GM12892 (cell line): ENCODE measurements at regions not wholly inside any gene's neighbourhood (a gene's known extent, or its start where the extent isn't known, plus 50 kb on each side); places are given as distances from the start of the nearest gene placed in this dataset.

Source experiments
- DNase-seq: peaks from one replicate; pipeline ENCODE4 v3.0.0; 2011; ENCODE audit not compliant: insufficient read length
- FAIRE-seq: peaks from 2 replicates; lab custom pipeline; 2011; peaks lifted over from hg19 to GRCh38; lab: Jason Lieb, UNC
- POLR2A ChIP-seq: IDR thresholded peaks from 2 replicates; pipeline ENCODE4 v1.6.1; 2011; ENCODE audit warnings: low read depth, low read length, control low read depth
- POLR2AphosphoS5 ChIP-seq: IDR thresholded peaks from 2 replicates; pipeline ENCODE4 v1.6.1; 2011; ENCODE audit warnings: low read depth, low read length, control low read depth
- TAF1 ChIP-seq: IDR thresholded peaks from 2 replicates; pipeline ENCODE4 v1.6.1; 2011; ENCODE audit warnings: low read depth, mild to moderate bottlenecking, control low read depth, low read length, borderline replicate concordance

- DNase-seq (no peak), FAIRE-seq (no peak)
- no peak for TF ChIP-seq POLR2A
- TF ChIP-seq POLR2AphosphoS5, result no peak
- TF ChIP-seq TAF1, result no peak
Measured at GRCh38 chr5:96278981-96279380, 154.1 kb downstream of the PCSK1 start.

GRCh38 chr5:96275051-96275450 lies 158.0 kb downstream of the PCSK1 start:
- DNase-seq (no peak), FAIRE-seq (no peak)
- TF ChIP-seq POLR2A, result no peak

- FAIRE-seq (no peak), DNase-seq (no peak)
- no peak for TF ChIP-seq POLR2A
- TF ChIP-seq POLR2AphosphoS5, result no peak
- no peak for TF ChIP-seq TAF1
Measured at GRCh38 chr5:96265487-96265886, 167.6 kb downstream of the PCSK1 start.

GRCh38 chr5:96264047-96264446 lies 169.0 kb downstream of the PCSK1 start:
- no peak for DNase-seq
- FAIRE-seq, result no peak
- TF ChIP-seq TAF1 (no peak), POLR2A (no peak), POLR2AphosphoS5 (no peak)

- FAIRE-seq (no peak), DNase-seq (no peak)
- no peak for TF ChIP-seq TAF1
- TF ChIP-seq POLR2AphosphoS5, result no peak
- TF ChIP-seq POLR2A, result no peak
Measured at GRCh38 chr5:96262105-96262504, 170.9 kb downstream of the PCSK1 start.

- FAIRE-seq (no peak), DNase-seq (no peak)
- TF ChIP-seq TAF1, result no peak
- no peak for TF ChIP-seq POLR2A
- TF ChIP-seq POLR2AphosphoS5, result no peak
Measured at GRCh38 chr5:96260009-96260408, 173.0 kb downstream of the PCSK1 start.

- FAIRE-seq (peak; percentile 27), DNase-seq (no peak)
- no peak for TF ChIP-seq POLR2A
- no peak for TF ChIP-seq TAF1
- TF ChIP-seq POLR2AphosphoS5, result no peak
Measured at GRCh38 chr5:96259151-96259772, 173.8 kb downstream of the PCSK1 start.

- DNase-seq (no peak), FAIRE-seq (no peak)
- TF ChIP-seq POLR2AphosphoS5 (no peak), POLR2A (no peak), TAF1 (no peak)
Measured at GRCh38 chr5:96258692-96259091, 174.4 kb downstream of the PCSK1 start.

- FAIRE-seq (no peak), DNase-seq (no peak)
- TF ChIP-seq POLR2A (no peak), TAF1 (no peak)
Measured at GRCh38 chr5:96257904-96258303, 175.1 kb downstream of the PCSK1 start.

- TF ChIP-seq POLR2A, result no peak
- no peak for TF ChIP-seq TAF1
- TF ChIP-seq POLR2AphosphoS5, result no peak
- peak; percentile 84 for FAIRE-seq
- DNase-seq, result no peak
Measured at GRCh38 chr5:96256795-96257470, 176.1 kb downstream of the PCSK1 start.

- FAIRE-seq (no peak), DNase-seq (no peak)
- no peak for TF ChIP-seq TAF1
- TF ChIP-seq POLR2A, result no peak
- TF ChIP-seq POLR2AphosphoS5, result no peak
Measured at GRCh38 chr5:96254980-96255691, 177.9 kb downstream of the PCSK1 start.

GRCh38 chr5:96253140-96253539 lies 179.9 kb downstream of the PCSK1 start:
- TF ChIP-seq POLR2A (no peak), TAF1 (no peak), POLR2AphosphoS5 (no peak)
- DNase-seq (no peak), FAIRE-seq (no peak)
